ENCODE measurements at regions not wholly inside any gene's neighbourhood (a gene's known extent, or its start where the extent isn't known, plus 50 kb on each side); places are given as distances from the start of the nearest gene placed in this dataset.

- no peaks in the 10 kb centered on the region for H3K36me3 ChIP-seq (replicated peaks; ENCODE audit: insufficient read depth, low read length)
- H3K9me2 ChIP-seq (replicated peaks; ENCODE audit: insufficient read depth, low read length) = no peaks in the 10 kb centered on the region
- DNase-seq = no peak
- H3K9ac ChIP-seq (ENCODE audit: low read length) = no peak overlapping the region
- no peaks in the 10 kb centered on the region for H4K20me1 ChIP-seq (ENCODE audit: insufficient read depth, low read length)
- no peak for TF ChIP-seq CTCF (IDR thresholded peaks at IDR 0.05; ENCODE audit: low read length)
- TF ChIP-seq EZH2 (optimal IDR thresholded peaks at IDR 0.05; ENCODE audit: low read depth, low read length) = no peak
- TF ChIP-seq EZH2phosphoT487 (IDR thresholded peaks at IDR 0.05; ENCODE audit: low read length) = no peak
- no peak overlapping the region for H2AFZ ChIP-seq (ENCODE audit: low read length)
- H3F3A ChIP-seq (ENCODE audit: insufficient read depth, low read length) = no peaks in the 10 kb centered on the region
- H3K9me3 ChIP-seq (replicated peaks; ENCODE audit: insufficient read depth, low read length) = no peaks in the 10 kb centered on the region
- no peak overlapping the region for H3K27ac ChIP-seq (ENCODE audit: low read length)
- no peaks in the 10 kb centered on the region for H3K79me2 ChIP-seq (ENCODE audit: low read length)
- no peak overlapping the region for H3K4me3 ChIP-seq (ENCODE audit: low read length)
- no peak overlapping the region for H3K4me2 ChIP-seq (ENCODE audit: low read depth, low read length)
- H3K4me1 ChIP-seq (ENCODE audit: low read length) = no peaks in the 10 kb centered on the region
- H3K27me3 ChIP-seq (replicated peaks; ENCODE audit: insufficient read depth, low read length) = no peaks in the 10 kb centered on the region
Observed at GRCh38 chr1:79322511-79323027, 316.0 kb upstream of the ADGRL4 start.

- H3K9ac ChIP-seq (ENCODE audit: low read length) = no peak overlapping the region
- TF ChIP-seq EZH2phosphoT487 (IDR thresholded peaks at IDR 0.05; ENCODE audit: low read length) (no peak), EZH2 (optimal IDR thresholded peaks at IDR 0.05; ENCODE audit: low read depth, low read length) (no peak), CTCF (IDR thresholded peaks at IDR 0.05; ENCODE audit: low read length) (no peak)
- H3K27me3 ChIP-seq (replicated peaks; ENCODE audit: insufficient read depth, low read length) = no peaks in the 10 kb centered on the region
- H2AFZ ChIP-seq (ENCODE audit: low read length) = no peak overlapping the region
- no peaks in the 10 kb centered on the region for H3K9me2 ChIP-seq (replicated peaks; ENCODE audit: insufficient read depth, low read length)
- H3K4me2 ChIP-seq (ENCODE audit: low read depth, low read length) = no peak overlapping the region
- H3K79me2 ChIP-seq (ENCODE audit: low read length) = no peaks in the 10 kb centered on the region
- H4K20me1 ChIP-seq (ENCODE audit: insufficient read depth, low read length) = no peaks in the 10 kb centered on the region
- H3K27ac ChIP-seq (ENCODE audit: low read length) = no peak overlapping the region
- no peaks in the 10 kb centered on the region for H3K4me1 ChIP-seq (ENCODE audit: low read length)
- no peaks in the 10 kb centered on the region for H3K36me3 ChIP-seq (replicated peaks; ENCODE audit: insufficient read depth, low read length)
- H3F3A ChIP-seq (ENCODE audit: insufficient read depth, low read length) = no peaks in the 10 kb centered on the region
- DNase-seq = no peak
- H3K4me3 ChIP-seq (ENCODE audit: low read length) = no peak overlapping the region
- no peaks in the 10 kb centered on the region for H3K9me3 ChIP-seq (replicated peaks; ENCODE audit: insufficient read depth, low read length)
Observed at GRCh38 chr1:79312438-79312837, 305.9 kb upstream of the ADGRL4 start.

GRCh38 chr1:79310609-79311008 lies 304.1 kb upstream of the ADGRL4 start:
- no peak overlapping the region for H3K4me3 ChIP-seq (ENCODE audit: low read length)
- no peaks in the 10 kb centered on the region for H3K36me3 ChIP-seq (replicated peaks; ENCODE audit: insufficient read depth, low read length)
- H3K79me2 ChIP-seq (ENCODE audit: low read length) = no peaks in the 10 kb centered on the region
- TF ChIP-seq EZH2phosphoT487 (IDR thresholded peaks at IDR 0.05; ENCODE audit: low read length) (no peak), EZH2 (optimal IDR thresholded peaks at IDR 0.05; ENCODE audit: low read depth, low read length) (no peak), CTCF (IDR thresholded peaks at IDR 0.05; ENCODE audit: low read length) (no peak)
- H2AFZ ChIP-seq (ENCODE audit: low read length) = no peak overlapping the region
- H4K20me1 ChIP-seq (ENCODE audit: insufficient read depth, low read length) = no peaks in the 10 kb centered on the region
- no peak overlapping the region for H3K9ac ChIP-seq (ENCODE audit: low read length)
- H3K9me3 ChIP-seq (replicated peaks; ENCODE audit: insufficient read depth, low read length) = no peaks in the 10 kb centered on the region
- no peak overlapping the region for H3K4me2 ChIP-seq (ENCODE audit: low read depth, low read length)
- no peak overlapping the region for H3K27ac ChIP-seq (ENCODE audit: low read length)
- H3F3A ChIP-seq (ENCODE audit: insufficient read depth, low read length) = no peaks in the 10 kb centered on the region
- no peak for DNase-seq
- H3K27me3 ChIP-seq (replicated peaks; ENCODE audit: insufficient read depth, low read length) = no peaks in the 10 kb centered on the region
- no peaks in the 10 kb centered on the region for H3K9me2 ChIP-seq (replicated peaks; ENCODE audit: insufficient read depth, low read length)
- H3K4me1 ChIP-seq (ENCODE audit: low read length) = no peaks in the 10 kb centered on the region

All from MM.1S (cell line).